Lung (tissue), 11 donors: ENCODE measurements at regions not wholly inside any gene's neighbourhood (a gene's known extent, or its start where the extent isn't known, plus 50 kb on each side); places are given as distances from the start of the nearest gene placed in this dataset.

Source experiments
- ATAC-seq: fragments of 200-7000 bp; cut with Tn5 transposase; one replicate; pipeline ENCODE4 v1.9.1; 2020; ENCODE audit warnings: moderate number of reproducible peaks; ENCODE audit not compliant: insufficient read depth, low FRiP score
- DNase-seq, 3 donors: peaks; one replicate each; pipeline ENCODE4 v3.0.0-alpha.2; 2013 to 2017
- H3K27ac ChIP-seq, 2 donors: one replicate each; pipeline ENCODE4 v1.5.1; 2013; ENCODE audit warnings: mild to moderate bottlenecking in 2 of 2, moderate library complexity in 2 of 2, control low read depth in 1 of 2, inconsistent platforms in 1 of 2, low read depth in 1 of 2, low read length in 1 of 2
- H3K27me3 ChIP-seq, 3 donors: one replicate each; pipeline ENCODE4 v1.5.1; 2013; ENCODE audit warnings: low read length in 2 of 3; ENCODE audit not compliant: control insufficient read depth in 3 of 3, insufficient read depth in 3 of 3
- H3K36me3 ChIP-seq, 4 donors: one replicate each; pipeline ENCODE4 v1.5.1; 2013; ENCODE audit warnings: low read length in 4 of 4, mild to moderate bottlenecking in 1 of 4, moderate library complexity in 1 of 4; ENCODE audit not compliant: control insufficient read depth in 4 of 4, insufficient read depth in 4 of 4
- H3K4me1 ChIP-seq, 5 donors: one replicate each; pipeline ENCODE4 v1.5.1; 2013; ENCODE audit warnings: low read length in 5 of 5, mild to moderate bottlenecking in 2 of 5, moderate library complexity in 1 of 5; ENCODE audit not compliant: control insufficient read depth in 5 of 5, insufficient read depth in 5 of 5
- H3K4me3 ChIP-seq: one replicate; pipeline ENCODE4 v1.5.1; 2013; ENCODE audit warnings: mild to moderate bottlenecking, control low read depth, moderate library complexity
- H3K9ac ChIP-seq, 2 donors: one replicate each; pipeline ENCODE4 v1.5.1; 2013; ENCODE audit warnings: low read length in 2 of 2, control low read depth in 1 of 2; ENCODE audit not compliant: insufficient read depth in 1 of 2
- H3K9me3 ChIP-seq, 4 donors: one replicate each; pipeline ENCODE4 v1.5.1; 2013; ENCODE audit warnings: low read length in 3 of 4, mild to moderate bottlenecking in 1 of 4, moderate library complexity in 1 of 4; ENCODE audit not compliant: control insufficient read depth in 4 of 4, insufficient read depth in 3 of 4
- WGBS, 2 donors: extraction: QIAGEN DNeasy Blood & Tissue Kit; methylation state at CpG; one replicate each; pipeline ENCODE4 v1.1.7; 2013; 5-methylcytosine and 5-hydroxymethylcytosine counted together
- TF ChIP-seq, protein P1 (sequence below): IDR thresholded peaks from 2 replicates; pipeline ENCODE4 v1.5.1; 2012; ENCODE audit warnings: mild to moderate bottlenecking; ENCODE audit errors: control extremely low read depth, extremely low read depth
- donor health status: control.
- donor health status: control.
- donor health status: Bipolar disorder and iron deficiency.
- donor health status: healthy.
- donor health status: DM: yes; HTN: yes; CAD: no.

DNA sequence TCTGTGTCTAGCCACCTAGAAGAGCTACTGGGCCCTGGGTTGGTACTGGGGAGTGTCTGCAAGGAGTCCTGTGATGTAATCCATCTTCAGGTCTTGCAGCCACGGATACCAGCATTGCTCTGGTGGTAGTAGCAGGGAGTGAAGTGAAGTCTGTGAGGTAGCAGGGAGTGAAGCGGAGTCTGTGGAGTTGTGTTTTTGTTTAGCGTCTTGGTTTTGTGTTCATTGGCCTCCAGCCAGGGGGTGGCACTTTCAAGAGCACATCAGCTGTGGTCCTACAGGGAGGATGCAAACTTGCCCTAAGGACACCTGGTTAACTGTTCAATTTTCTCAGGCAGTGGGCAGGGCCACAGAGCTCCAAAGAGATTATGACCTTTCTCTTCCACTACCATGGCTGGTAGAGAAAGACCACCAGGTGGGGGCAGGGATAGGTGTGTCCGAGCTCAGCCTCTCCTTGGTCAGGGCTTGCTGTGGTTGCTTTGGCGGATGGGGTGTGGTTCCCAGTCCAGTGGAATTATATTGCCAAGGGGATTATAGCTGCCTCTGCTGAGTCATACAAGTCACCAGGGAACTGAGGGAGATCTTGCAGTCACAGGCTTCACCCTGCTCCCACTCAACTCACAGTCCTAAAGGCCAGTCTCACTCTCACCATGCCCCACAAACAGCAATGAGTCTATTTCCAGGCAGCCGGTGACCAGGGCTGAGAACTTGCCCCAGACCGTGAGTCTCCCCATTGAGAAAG is 424.7 kb downstream of the ZBBX start:
- Histone ChIP-seq H3K9ac (no peak overlapping the region), H3K36me3 (no peaks in the 10 kb centered on the region), H3K9me3 (peaks cover 0 to 9% (median 8%) of the 10 kb centered on the region in 4 donors), H3K4me3 (no peak overlapping the region), H3K27ac (no peak overlapping the region), H3K4me1 (no peaks in the 10 kb centered on the region), H3K27me3 (no peaks in the 10 kb centered on the region)
- ATAC-seq = no peak
- DNase-seq = no peak
- WGBS, 2 donors = 87 to 90% methylated on average over 7 of the region's 7 CpGs
- TF ChIP-seq, protein P1, sequence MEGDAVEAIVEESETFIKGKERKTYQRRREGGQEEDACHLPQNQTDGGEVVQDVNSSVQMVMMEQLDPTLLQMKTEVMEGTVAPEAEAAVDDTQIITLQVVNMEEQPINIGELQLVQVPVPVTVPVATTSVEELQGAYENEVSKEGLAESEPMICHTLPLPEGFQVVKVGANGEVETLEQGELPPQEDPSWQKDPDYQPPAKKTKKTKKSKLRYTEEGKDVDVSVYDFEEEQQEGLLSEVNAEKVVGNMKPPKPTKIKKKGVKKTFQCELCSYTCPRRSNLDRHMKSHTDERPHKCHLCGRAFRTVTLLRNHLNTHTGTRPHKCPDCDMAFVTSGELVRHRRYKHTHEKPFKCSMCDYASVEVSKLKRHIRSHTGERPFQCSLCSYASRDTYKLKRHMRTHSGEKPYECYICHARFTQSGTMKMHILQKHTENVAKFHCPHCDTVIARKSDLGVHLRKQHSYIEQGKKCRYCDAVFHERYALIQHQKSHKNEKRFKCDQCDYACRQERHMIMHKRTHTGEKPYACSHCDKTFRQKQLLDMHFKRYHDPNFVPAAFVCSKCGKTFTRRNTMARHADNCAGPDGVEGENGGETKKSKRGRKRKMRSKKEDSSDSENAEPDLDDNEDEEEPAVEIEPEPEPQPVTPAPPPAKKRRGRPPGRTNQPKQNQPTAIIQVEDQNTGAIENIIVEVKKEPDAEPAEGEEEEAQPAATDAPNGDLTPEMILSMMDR = no peak

- WGBS, 2 donors = 91 to 96% methylated on average over 3 of the region's 3 CpGs
- no peaks in the 10 kb centered on the region for H3K36me3 ChIP-seq
- no peak overlapping the region for H3K9ac ChIP-seq
- H3K27me3 ChIP-seq = no peaks in the 10 kb centered on the region
- DNase-seq (no peak), ATAC-seq (no peak)
- no peak overlapping the region for H3K27ac ChIP-seq
- peaks cover 0 to 3% (median 0%) of the 10 kb centered on the region in 4 donors for H3K9me3 ChIP-seq
- TF ChIP-seq, protein P1 = no peak
- no peaks in the 10 kb centered on the region for H3K4me1 ChIP-seq
- H3K4me3 ChIP-seq = no peak overlapping the region
Observed at GRCh38 chr3:166934879-166935278, 445.2 kb downstream of the ZBBX start.

GRCh38 chr3:166917437-166917836 is 462.7 kb downstream of the ZBBX start:
- DNase-seq (no peak), ATAC-seq (no peak)
- Histone ChIP-seq H3K27ac (no peak overlapping the region), H3K9ac (no peak overlapping the region), H3K4me3 (no peak overlapping the region), H3K27me3 (no peaks in the 10 kb centered on the region), H3K36me3 (no peaks in the 10 kb centered on the region), H3K4me1 (no peaks in the 10 kb centered on the region), H3K9me3 (peaks cover 0 to 11% (median 2%) of the 10 kb centered on the region in 4 donors)
- whole genome bisulfite sequencing, 2 donors = 84 to 86% methylated on average over 1 of the region's 1 CpG
- TF ChIP-seq, protein P1 = no peak

GRCh38 chr3:166902374-166902773 is 477.7 kb downstream of the ZBBX start:
- H3K36me3 ChIP-seq = no peaks in the 10 kb centered on the region
- H3K27ac ChIP-seq = no peak overlapping the region
- DNase-seq = peak in 2 of 3 donors; percentile 14 to 35
- TF ChIP-seq, protein P1 = no peak
- H3K4me3 ChIP-seq = no peak overlapping the region
- no peaks in the 10 kb centered on the region for H3K9me3 ChIP-seq
- no peaks in the 10 kb centered on the region for H3K4me1 ChIP-seq
- H3K27me3 ChIP-seq = no peaks in the 10 kb centered on the region
- no peak overlapping the region for H3K9ac ChIP-seq
- no peak for ATAC-seq
